ENCODE measurements at regions not wholly inside any gene's neighbourhood (a gene's known extent, or its start where the extent isn't known, plus 50 kb on each side); places are given as distances from the start of the nearest gene placed in this dataset.

- TF ChIP-seq CTCF (IDR thresholded peaks at IDR 0.05; ENCODE audit: borderline replicate concordance, extremely low read depth, low read length, poor library complexity, severe bottlenecking) (no peak), EZH2 (IDR thresholded peaks at IDR 0.05; ENCODE audit: borderline replicate concordance, low read depth, low read length, severe bottlenecking) (no peak)
Measured at GRCh38 chr3:102106416-102107097, 257.2 kb downstream of the NFKBIZ start.

Data from DND-41 (cell line).